IPS-NIHi11 (cell line): ENCODE measurements at regions not wholly inside any gene's neighbourhood (a gene's known extent, or its start where the extent isn't known, plus 50 kb on each side); places are given as distances from the start of the nearest gene placed in this dataset.

Source experiments
- DNase-seq: peaks from one replicate; pipeline ENCODE4 v3.0.0; 2012; ENCODE audit warnings: mixed read lengths, low spot score

DNA sequence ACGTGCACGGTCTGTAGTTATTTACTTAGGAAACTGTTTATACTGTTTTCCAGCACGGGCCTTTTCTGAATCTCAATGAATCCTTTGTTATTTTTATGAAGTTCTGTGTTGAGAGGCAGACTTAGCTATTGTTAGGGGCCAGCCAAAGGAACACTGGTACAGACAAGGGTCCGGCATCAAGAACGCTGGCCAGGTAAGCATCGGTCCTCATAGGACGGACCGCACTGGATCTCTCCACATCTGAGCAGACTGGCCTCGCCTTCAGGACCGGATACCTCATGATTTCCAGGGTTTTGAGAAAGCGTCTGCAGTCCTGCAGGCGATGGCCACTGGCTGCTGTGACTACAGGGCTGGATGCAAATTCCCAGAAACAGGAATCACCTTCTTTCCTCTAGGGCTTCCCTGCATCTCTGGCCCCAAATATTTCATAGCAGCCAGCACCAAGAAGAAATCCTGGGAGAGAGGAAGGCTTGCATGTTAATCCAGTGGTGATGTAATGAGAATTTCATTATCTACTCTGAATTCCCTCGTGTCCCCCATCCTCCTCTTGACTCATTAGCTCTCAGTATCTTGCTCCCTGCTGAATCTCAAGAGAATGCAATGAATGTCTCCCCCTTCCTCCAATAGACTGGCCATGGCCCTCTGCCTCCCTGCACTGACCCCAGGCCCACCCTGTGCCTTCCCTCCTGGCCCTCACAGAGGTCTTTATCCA is 325.4 kb upstream of the NPVF start:
- no peak for DNase-seq

DNA sequence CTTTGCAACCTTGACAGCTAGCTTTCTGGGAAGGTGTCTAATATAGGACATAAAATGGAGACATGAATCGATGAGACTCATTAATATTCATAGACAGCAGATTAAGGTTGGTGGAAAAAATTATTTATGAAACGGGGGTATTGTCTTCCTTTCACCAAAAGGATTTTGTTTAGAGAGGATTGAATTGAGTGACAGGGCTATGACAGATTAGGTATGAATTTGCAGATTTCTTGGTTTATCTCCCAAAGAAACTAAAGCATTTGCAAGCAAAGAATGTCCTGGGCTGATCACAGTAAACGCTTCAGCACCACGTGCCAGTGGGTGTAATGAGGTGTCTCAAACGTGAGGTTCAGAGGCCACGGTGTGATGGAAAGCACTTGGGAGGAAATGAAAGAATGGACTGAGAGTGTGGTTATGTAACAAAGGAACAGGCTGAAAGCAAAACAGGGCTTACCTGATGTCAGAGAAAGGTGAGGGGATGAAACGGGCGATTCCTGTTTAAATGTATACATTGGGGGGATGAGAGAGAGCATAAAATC is 329.2 kb upstream of the NPVF start:
- DNase-seq, result no peak

DNA sequence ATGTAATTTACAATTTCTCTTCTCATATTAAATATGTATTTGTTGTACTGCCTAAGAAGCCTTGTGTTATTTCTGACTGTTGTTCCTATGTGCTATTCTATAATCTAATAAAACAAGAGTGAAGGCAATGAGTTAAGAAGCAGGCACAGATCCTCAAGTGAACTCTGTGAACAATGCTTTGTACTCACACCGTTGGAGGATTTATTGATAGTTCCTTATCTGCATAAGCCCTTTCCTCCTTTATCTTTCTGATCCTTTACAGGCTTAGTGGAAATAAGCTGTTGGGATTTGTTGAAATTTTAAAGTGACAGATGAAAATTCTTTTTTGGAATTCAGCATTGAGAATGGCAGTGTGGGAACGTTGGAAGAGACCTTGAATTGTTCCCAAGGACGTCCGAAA is 329.6 kb upstream of the NPVF start:
- no peak for DNase-seq

DNA sequence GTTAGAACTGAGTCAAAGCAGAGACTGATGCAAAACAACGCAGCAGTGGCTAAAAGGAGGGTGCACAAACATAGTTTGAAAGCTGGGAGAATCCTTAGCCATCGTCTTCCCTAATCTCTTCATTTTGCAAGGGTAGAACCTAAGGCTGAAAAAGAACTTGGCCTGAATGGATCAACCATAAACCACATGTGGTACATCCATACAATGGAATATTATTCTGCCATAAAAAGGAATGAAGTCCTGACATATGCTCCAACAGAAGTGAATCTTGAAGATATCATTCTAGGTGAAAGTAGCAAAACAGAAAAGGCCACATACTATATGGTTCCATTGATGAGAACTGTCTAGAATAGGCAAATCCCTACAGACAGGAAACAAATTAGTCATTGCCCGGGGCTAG is 330.3 kb upstream of the NPVF start:
- no peak for DNase-seq

- DNase-seq, result no peak
Observed at GRCh38 chr7:25559581-25560367, 331.5 kb upstream of the NPVF start.

GRCh38 chr7:25562673-25563182 is 334.4 kb upstream of the NPVF start:
- DNase-seq, result no peak

- DNase-seq, result no peak
Observed at GRCh38 chr7:25565002-25565401, 336.7 kb upstream of the NPVF start.

DNA sequence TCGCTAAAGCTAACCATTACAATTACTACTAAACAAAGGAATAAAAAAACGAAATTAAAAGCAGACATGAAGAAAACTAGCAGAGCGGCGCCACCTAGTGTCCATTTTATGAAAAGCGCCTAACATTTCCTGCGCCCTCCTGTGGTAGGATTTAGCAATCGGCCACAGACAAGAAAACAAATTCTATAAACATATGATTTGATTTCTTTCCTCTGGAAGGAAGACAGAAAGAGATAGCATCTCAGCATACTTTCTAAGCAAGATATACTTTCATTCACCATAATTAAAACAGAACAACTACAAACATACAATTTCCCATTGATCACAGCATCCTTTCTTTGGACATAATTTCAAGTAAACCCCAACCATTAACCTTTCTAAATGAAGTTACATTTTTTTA is 337.7 kb upstream of the NPVF start:
- peak; percentile 55 for DNase-seq

- DNase-seq, result no peak
Observed at GRCh38 chr7:25567430-25567829, 339.1 kb upstream of the NPVF start.

DNA sequence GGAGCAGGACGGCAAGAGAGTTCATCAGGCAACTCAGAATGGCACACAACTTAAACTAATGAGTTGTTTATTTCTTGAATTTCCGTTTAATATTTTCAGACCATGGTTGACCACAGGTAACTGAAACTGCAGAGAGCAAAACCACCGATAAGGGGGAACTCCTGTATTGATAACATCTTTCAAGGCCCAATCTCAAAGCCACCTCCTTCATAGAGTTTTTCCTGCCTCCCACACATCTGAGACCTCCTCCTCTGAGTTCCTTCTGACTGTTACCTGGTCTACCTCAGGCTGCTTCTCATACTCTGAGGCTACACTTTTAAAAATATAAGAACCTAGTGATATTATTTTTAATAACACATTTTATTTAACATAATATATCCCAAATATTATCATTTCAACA is 341.5 kb upstream of the NPVF start:
- DNase-seq, result no peak

DNA sequence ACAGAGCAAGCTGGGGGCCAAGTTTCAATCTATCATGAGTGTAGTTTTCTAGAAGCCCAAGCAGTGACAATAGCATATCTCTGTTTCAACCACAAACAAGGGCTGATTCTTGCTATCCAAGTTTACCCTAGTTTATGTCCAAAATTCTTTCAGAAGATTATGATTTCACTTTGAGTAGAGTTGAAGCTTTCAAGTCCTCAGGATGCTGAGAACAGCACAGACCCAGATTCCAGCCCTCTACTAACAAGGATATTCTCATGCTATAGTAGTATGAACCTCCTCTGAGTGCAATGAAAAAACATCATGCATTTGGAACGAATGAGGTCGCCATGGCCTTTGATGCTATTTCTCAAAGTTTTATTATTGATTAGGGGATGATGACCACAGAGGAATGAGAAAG is 344.1 kb upstream of the NPVF start:
- no peak for DNase-seq

DNA sequence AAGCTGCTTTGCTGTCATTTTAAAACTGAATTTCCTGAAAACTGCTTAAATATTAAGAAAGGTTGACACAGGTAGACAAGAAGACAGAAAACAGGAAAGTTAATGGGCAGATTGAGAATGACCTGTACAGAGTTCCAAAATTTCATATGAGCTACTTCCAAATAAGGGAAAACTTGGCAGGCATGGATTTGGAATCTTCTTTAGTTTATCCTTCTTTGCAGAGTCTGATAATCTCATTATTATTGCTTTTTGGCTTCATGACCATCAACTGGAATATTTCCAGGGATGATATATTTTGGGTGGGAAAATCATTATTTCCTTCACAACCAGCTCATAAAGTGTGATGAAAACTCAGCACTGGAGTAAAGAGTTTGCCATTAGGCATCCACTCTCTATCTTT is 346.5 kb upstream of the NPVF start:
- no peak for DNase-seq

DNA sequence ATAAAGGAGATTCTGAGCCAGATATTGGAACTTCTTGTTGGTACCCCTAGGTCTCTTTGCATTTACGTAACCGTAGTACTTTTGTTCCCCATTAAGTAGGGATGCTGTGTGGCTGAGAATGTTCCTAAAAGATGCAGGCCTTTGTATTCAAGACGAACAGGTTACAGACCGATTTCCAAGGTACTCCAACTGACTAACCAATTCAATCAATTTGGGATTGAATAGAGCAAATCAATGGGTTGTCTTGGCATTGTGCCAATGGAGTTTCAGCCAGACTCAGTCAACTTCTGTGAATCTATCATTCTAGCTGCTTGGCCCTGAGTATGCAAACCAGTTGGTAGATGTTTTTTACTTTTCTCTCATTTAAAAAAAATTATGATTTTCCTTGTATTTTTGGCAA is 347.3 kb upstream of the NPVF start:
- peak; percentile 14 for DNase-seq

DNA sequence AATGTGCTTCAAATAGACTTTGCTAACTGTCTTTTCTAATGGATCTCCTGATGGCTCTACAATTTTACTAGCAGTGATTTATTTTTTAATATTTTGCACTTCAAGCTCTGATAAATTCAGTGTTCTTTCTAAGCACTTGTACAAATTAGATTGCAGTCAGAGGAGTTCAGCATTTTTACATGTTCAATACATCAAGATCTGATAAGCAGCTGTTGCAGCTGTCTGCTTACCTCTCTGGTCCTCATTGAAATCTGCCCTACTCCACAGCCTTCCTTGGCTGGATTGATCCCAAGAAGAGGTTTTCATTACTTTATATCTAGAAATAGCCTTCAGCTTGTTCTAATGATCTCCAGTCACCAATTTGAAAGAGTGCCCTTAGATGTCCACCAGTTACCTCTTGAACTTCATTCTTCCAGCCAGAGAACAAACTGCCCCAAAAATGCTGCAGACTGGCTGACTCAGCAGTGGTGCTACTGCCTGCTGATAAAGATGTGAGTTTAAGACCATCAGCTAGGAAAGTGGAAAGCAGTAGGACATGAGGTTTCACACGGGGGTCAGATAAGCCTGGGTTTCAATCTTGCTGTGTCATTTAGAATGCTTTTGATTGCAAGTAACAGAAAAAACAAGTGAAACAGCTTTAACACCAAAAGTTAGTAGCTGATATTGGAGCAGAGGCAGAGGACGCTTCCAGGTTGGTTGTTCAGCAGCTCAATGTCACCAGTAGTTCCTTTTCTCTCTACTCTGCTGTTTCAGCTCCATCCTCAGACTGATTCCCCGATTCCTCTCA is 350.9 kb upstream of the NPVF start:
- DNase-seq, result no peak

DNA sequence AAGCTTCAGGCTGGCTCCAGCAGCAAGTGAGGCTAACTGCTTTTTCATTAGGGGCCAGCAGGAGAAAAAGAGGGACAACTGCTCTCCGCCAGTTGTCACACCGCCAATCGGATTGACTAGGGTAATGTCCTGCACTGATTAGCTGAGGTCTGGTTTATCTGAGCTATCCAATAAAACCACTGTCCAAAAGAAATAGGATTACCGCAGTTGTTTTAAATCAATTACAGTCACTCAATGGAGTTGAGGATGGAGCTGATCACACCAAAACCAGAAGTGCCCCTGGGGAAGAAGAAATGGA is 351.4 kb upstream of the NPVF start:
- DNase-seq, result no peak

- DNase-seq, result no peak
Observed at GRCh38 chr7:25580141-25580540, 351.9 kb upstream of the NPVF start.

DNA sequence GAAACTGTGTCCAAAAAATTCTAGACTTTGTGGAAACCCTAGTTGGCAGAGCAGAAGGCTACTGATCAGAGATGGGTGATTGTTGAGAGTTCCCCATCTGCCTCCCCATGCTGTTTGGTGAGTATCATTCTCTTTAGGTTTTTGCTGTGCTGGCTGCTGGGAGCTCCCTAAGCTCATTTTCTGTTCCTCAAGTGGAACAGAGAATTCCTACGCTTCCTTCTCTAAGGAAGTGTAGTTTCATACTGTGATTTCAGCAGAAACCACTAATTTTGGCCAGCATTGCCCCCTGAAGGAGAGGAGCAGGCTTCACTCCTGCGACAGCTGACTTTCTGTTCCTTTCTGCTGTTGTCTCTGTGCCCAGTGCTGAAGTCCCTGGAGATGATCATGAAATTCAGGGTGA is 355.3 kb upstream of the NPVF start:
- DNase-seq, result no peak

DNA sequence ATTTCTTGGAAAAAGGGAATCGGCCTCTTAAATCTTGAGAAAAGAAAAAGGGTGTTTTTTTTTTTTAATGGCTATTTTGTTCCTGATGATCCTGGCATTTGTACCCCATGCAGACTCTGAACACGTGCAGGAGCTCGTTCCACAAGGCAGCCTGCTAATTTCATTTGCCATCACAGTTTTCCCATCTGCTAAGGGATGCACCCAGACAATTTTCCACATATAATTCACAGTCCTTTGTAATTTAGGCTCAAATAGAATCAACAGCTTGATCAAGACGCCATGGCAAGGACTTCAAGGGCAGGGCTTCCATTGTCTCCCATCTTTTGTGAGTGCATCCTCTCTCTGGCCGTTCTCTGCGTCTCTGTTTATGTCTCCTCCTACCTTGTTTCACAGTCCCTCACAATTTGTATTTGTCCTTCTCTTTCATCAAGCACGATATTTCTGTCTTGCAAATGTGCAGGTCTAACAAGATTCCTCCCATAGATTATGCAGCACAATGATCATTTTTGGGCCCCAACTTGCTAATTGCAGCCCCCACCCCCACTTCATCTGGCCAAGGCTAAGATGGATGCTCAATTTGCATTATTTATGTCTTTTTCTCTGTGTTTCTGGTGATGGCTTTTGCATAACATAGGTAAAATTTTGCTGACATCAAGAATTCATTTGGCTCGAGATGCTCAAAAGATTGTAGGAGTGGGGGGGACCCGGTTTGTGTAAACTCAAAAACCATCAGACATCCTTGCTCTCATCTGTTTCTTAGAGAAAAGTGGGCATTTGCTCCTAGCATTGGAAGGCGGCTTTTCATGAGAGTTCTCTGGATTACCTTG is 356.0 kb upstream of the NPVF start:
- no peak for DNase-seq

DNA sequence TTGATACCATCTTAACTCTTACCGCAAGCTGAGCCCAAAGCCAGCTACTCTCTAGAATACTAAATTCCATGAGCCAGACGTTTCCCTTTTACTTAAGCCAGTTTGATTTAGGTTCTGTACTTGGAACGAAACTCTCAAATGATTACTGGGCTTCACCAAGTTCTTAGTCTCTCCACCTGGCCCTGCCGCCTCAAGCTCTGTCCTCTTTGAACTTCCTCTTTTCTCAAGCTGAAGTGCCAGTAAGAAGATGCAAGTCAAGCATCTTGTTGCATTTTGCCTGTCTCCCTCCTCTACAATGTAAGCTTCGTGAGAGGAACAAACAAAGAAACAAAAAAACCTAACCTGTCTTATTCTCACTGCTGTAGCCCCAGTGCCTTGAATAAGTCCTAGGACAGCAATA is 358.2 kb upstream of the NPVF start:
- no peak for DNase-seq

- DNase-seq, result no peak
Observed at GRCh38 chr7:25594122-25594521, 365.8 kb upstream of the NPVF start.

GRCh38 chr7:25594728-25595127 is 366.4 kb upstream of the NPVF start:
- no peak for DNase-seq

GRCh38 chr7:25595996-25596395 is 367.7 kb upstream of the NPVF start:
- DNase-seq, result no peak
